ENCODE measurements at regions not wholly inside any gene's neighbourhood (a gene's known extent, or its start where the extent isn't known, plus 50 kb on each side); places are given as distances from the start of the nearest gene placed in this dataset.
"Not testable (repeated sequence)": the region's sequence is repeated elsewhere in the genome, so short reads cannot be mapped to it uniquely, and the experiment has no call there.

- DNase-seq = no peak
Measured at GRCh38 chr13:21911646-21912298, 240.9 kb downstream of the FGF9 start.

- DNase-seq = no peak
Measured at GRCh38 chr13:21913010-21913409, 242.1 kb downstream of the FGF9 start.

GRCh38 chr13:21917086-21918015 is 246.5 kb downstream of the FGF9 start:
- no peak for DNase-seq

GRCh38 chr13:21920802-21921201 is 249.9 kb downstream of the FGF9 start:
- not testable (repeated sequence) for DNase-seq

GRCh38 chr13:21924958-21925357 is 254.1 kb downstream of the FGF9 start:
- DNase-seq = no peak

- DNase-seq = no peak
Measured at GRCh38 chr13:21925720-21926119, 254.8 kb downstream of the FGF9 start.

GRCh38 chr13:21929400-21929799 is 258.5 kb downstream of the FGF9 start:
- DNase-seq = no peak

- DNase-seq = no peak
Measured at GRCh38 chr13:21930536-21930935, 259.7 kb downstream of the FGF9 start.

GRCh38 chr13:21932578-21932977 is 261.7 kb downstream of the FGF9 start:
- DNase-seq = no peak

- no peak for DNase-seq
Measured at GRCh38 chr13:21932996-21933395, 262.1 kb downstream of the FGF9 start.

- DNase-seq = no peak
Measured at GRCh38 chr13:21934284-21934683, 263.4 kb downstream of the FGF9 start.

GRCh38 chr13:21936674-21937073 is 265.8 kb downstream of the FGF9 start:
- DNase-seq = no peak

GRCh38 chr13:21938168-21938567 is 267.3 kb downstream of the FGF9 start:
- DNase-seq = no peak

- no peak for DNase-seq
Measured at GRCh38 chr13:21938636-21939035, 267.8 kb downstream of the FGF9 start.

- DNase-seq = no peak
Measured at GRCh38 chr13:21942061-21942460, 271.2 kb downstream of the FGF9 start.

GRCh38 chr13:21944610-21945009 is 273.7 kb downstream of the FGF9 start:
- DNase-seq = no peak

- DNase-seq = no peak
Measured at GRCh38 chr13:21945195-21945594, 274.3 kb downstream of the FGF9 start.

- DNase-seq = no peak
Measured at GRCh38 chr13:21946964-21947363, 276.1 kb downstream of the FGF9 start.

GRCh38 chr13:21948769-21949474 is 278.0 kb downstream of the FGF9 start:
- DNase-seq = no peak

- no peak for DNase-seq
Measured at GRCh38 chr13:21949818-21950429, 279.1 kb downstream of the FGF9 start.

GRCh38 chr13:21956666-21957065 is 285.8 kb downstream of the FGF9 start:
- no peak for DNase-seq

GRCh38 chr13:21957833-21958232 is 287.0 kb downstream of the FGF9 start:
- no peak for DNase-seq

Data from nucleus accumbens (tissue), 56 donors.